ENCODE measurements at regions not wholly inside any gene's neighbourhood (a gene's known extent, or its start where the extent isn't known, plus 50 kb on each side); places are given as distances from the start of the nearest gene placed in this dataset.

DNA sequence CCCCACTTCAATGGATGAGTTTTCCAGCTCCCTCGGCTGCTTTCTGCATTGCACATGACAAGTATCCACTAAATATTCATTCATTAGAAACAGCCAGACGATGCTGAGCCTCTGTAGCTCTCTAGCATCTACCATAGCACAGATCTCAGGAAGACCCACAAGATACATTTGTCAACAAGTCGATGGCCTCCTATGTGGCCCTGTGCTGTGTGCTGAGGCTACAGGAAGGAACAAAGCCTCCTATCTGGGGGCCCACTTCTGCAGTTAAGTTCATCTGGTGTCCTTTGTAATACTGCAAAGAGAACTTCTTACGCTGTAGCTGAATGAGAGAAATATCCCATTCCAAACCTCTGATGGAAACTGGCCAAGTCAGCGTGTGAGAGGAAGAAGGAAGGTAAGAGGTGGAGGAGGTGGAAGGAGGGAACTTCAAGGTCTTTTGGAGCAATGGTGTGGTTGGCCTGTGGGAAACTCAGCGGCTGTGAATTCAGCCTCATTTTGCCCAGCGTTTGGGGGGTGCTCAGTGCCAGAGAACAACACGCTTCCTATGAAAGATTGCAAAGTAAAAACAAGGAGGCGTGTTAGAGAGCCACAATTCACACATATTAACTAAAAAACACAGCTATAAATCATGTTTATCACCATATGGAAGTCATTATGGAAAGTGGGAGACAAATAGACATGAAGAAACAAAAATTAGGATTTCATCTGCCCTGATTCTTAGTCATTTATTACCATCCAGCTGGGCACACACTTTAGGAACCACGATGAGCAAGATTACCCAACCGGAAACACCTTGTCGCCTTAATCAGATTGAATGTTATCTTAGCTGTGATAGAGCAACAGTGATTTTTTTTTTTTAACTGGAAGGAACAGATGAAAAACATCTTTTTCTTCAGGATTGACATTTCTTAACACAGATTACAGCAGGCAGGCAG is 62.2 kb upstream of the USP6NL start:
- TF ChIP-seq, protein P1, sequence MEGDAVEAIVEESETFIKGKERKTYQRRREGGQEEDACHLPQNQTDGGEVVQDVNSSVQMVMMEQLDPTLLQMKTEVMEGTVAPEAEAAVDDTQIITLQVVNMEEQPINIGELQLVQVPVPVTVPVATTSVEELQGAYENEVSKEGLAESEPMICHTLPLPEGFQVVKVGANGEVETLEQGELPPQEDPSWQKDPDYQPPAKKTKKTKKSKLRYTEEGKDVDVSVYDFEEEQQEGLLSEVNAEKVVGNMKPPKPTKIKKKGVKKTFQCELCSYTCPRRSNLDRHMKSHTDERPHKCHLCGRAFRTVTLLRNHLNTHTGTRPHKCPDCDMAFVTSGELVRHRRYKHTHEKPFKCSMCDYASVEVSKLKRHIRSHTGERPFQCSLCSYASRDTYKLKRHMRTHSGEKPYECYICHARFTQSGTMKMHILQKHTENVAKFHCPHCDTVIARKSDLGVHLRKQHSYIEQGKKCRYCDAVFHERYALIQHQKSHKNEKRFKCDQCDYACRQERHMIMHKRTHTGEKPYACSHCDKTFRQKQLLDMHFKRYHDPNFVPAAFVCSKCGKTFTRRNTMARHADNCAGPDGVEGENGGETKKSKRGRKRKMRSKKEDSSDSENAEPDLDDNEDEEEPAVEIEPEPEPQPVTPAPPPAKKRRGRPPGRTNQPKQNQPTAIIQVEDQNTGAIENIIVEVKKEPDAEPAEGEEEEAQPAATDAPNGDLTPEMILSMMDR (IDR thresholded peaks at IDR 0.05; ENCODE audit: poor library complexity): no peak
- no peak for TF ChIP-seq EZH2phosphoT487 (IDR thresholded peaks at IDR 0.05; ENCODE audit: low read depth, severe bottlenecking, unreplicated experiment)
